ENCODE measurements at regions not wholly inside any gene's neighbourhood (a gene's known extent, or its start where the extent isn't known, plus 50 kb on each side); places are given as distances from the start of the nearest gene placed in this dataset.

- DNase-seq: no peak
Measured at GRCh38 chr20:59404749-59405148, 104.3 kb downstream of the EDN3 start.

- no peak for DNase-seq
Measured at GRCh38 chr20:59405226-59406200, 105.1 kb downstream of the EDN3 start.

- DNase-seq: no peak
Measured at GRCh38 chr20:59406446-59406845, 106.0 kb downstream of the EDN3 start.

- no peak for DNase-seq
Measured at GRCh38 chr20:59411170-59411569, 110.8 kb downstream of the EDN3 start.

- no peak for DNase-seq
Measured at GRCh38 chr20:59411589-59411988, 111.2 kb downstream of the EDN3 start.

- no peak for DNase-seq
Measured at GRCh38 chr20:59412181-59412580, 111.8 kb downstream of the EDN3 start.

GRCh38 chr20:59412875-59413284 lies 112.5 kb downstream of the EDN3 start:
- DNase-seq: no peak

- no peak for DNase-seq
Measured at GRCh38 chr20:59413326-59413865, 113.0 kb downstream of the EDN3 start.

- DNase-seq: no peak
Measured at GRCh38 chr20:59414936-59415623, 114.7 kb downstream of the EDN3 start.

GRCh38 chr20:59416916-59417315 lies 116.5 kb downstream of the EDN3 start:
- DNase-seq: no peak

- DNase-seq: no peak
Measured at GRCh38 chr20:59421089-59421488, 120.7 kb downstream of the EDN3 start.

GRCh38 chr20:59421920-59422637 lies 121.7 kb downstream of the EDN3 start:
- DNase-seq: no peak

GRCh38 chr20:59422872-59423544 lies 122.6 kb downstream of the EDN3 start:
- no peak for DNase-seq

GRCh38 chr20:59424976-59425375 lies 124.6 kb downstream of the EDN3 start:
- DNase-seq: no peak

- no peak for DNase-seq
Measured at GRCh38 chr20:59425572-59425971, 125.2 kb downstream of the EDN3 start.

- DNase-seq: no peak
Measured at GRCh38 chr20:59428006-59428405, 127.6 kb downstream of the EDN3 start.

GRCh38 chr20:59428441-59429205 lies 128.2 kb downstream of the EDN3 start:
- no peak for DNase-seq

GRCh38 chr20:59429396-59429795 lies 129.0 kb downstream of the EDN3 start:
- no peak for DNase-seq

- DNase-seq: no peak
Measured at GRCh38 chr20:59431014-59431413, 130.6 kb downstream of the EDN3 start.

GRCh38 chr20:59434960-59435359 lies 134.5 kb downstream of the EDN3 start:
- no peak for DNase-seq

GRCh38 chr20:59435518-59435917 lies 135.1 kb downstream of the EDN3 start:
- DNase-seq: no peak

- no peak for DNase-seq
Measured at GRCh38 chr20:59437601-59438031, 137.2 kb downstream of the EDN3 start.
